ENCODE measurements at regions not wholly inside any gene's neighbourhood (a gene's known extent, or its start where the extent isn't known, plus 50 kb on each side); places are given as distances from the start of the nearest gene placed in this dataset.

DNA sequence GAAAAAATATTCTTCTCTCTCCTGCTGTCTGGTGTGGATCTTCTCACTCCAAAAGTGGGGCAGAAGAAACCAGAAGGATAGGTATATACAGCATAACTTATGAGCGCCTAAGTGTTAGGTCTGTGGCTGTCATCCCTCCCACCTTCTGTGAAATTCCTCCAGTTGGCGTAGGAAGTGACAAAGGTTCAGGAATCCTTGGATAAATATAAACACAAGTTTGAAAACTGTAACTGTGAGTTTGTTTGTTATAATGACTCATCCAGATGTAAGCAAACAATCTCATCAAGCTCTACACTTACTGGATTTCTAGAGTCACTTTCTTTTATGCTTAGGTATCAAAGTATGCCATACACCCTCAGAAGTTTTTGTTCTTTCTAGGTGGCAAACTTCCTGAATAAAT is 405.2 kb downstream of the FAT4 start:
- Histone ChIP-seq H2AFZ (ENCODE audit: control insufficient read depth, low read depth, low read length) (no peak overlapping the region), H3K9ac (ENCODE audit: control insufficient read depth, insufficient read depth, low read length) (no peak overlapping the region), H3K27ac (ENCODE audit: control insufficient read depth, insufficient read depth) (no peak overlapping the region), H3K4me1 (ENCODE audit: control insufficient read depth, insufficient read depth, low read length) (no peaks in the 10 kb centered on the region), H3K9me3 (replicated peaks; ENCODE audit: control insufficient read depth, insufficient read depth, low read length) (no peaks in the 10 kb centered on the region), H3K36me3 (ENCODE audit: control insufficient read depth in 2 of 2, insufficient read depth in 2 of 2, low read length in 1 of 2) (no peaks in the 10 kb centered on the region), H4K20me1 (ENCODE audit: control insufficient read depth, insufficient read depth) (no peaks in the 10 kb centered on the region), H3K79me2 (ENCODE audit: control insufficient read depth, insufficient read depth, low read length) (no peaks in the 10 kb centered on the region), H3K4me3 (no peak overlapping the region), H3K27me3 (replicated peaks in 1 of 2; ENCODE audit: control insufficient read depth in 2 of 2, insufficient read depth in 2 of 2, low read length in 1 of 2) (no peaks in the 10 kb centered on the region), H3K4me2 (ENCODE audit: control insufficient read depth, insufficient read depth) (no peak overlapping the region)
- intact Hi-C loops (cut with micrococcal nuclease; ENCODE audit: unreplicated experiment), result no loop called here
- ChIA-PET RAD21 (ENCODE audit: unreplicated experiment) (no interaction called here), CTCF (interaction anchor here (1.0 kb wide), 1 partner anchor 55 kb away, joined by 3 read pairs; no protein-coding TSS in a partner anchor), SMC1A (ENCODE audit: uncharacterized antibody, unreplicated experiment) (no interaction called here), POLR2A (no interaction called here)
- WGBS (ENCODE audit: insufficient coverage, insufficient replicate concordance, low lambda C conversion rate, missing lambda C conversion rate), result 0% methylated on average over 2 of the region's 2 CpGs
- BruUV-seq (replicated peaks), result no TSS peak
- in situ Hi-C loops (cut with MboI), result no loop called here
- ATAC-seq (no peak), DNase-seq (ENCODE audit: low read depth, low spot score) (no peak), FAIRE-seq (no peak)
- no peak for TF ChIP-seq SMC3 (IDR thresholded peaks at IDR 0.05; ENCODE audit: borderline replicate concordance, low read length)
- TF ChIP-seq, protein P1, sequence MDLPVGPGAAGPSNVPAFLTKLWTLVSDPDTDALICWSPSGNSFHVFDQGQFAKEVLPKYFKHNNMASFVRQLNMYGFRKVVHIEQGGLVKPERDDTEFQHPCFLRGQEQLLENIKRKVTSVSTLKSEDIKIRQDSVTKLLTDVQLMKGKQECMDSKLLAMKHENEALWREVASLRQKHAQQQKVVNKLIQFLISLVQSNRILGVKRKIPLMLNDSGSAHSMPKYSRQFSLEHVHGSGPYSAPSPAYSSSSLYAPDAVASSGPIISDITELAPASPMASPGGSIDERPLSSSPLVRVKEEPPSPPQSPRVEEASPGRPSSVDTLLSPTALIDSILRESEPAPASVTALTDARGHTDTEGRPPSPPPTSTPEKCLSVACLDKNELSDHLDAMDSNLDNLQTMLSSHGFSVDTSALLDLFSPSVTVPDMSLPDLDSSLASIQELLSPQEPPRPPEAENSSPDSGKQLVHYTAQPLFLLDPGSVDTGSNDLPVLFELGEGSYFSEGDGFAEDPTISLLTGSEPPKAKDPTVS (IDR thresholded peaks at IDR 0.05; ENCODE audit: low read depth, low read length), result no peak
- no peak for TF ChIP-seq STAT3 (IDR thresholded peaks at IDR 0.05; ENCODE audit: low read depth, low read length)
- no peak for TF ChIP-seq NBN (IDR thresholded peaks at IDR 0.05)
- no peak for TF ChIP-seq TCF7 (IDR thresholded peaks at IDR 0.05; ENCODE audit: borderline replicate concordance)
- TF ChIP-seq ZBTB40 (IDR thresholded peaks at IDR 0.05; ENCODE audit: borderline replicate concordance), result no peak
- no peak for TF ChIP-seq YY1 (IDR thresholded peaks at IDR 0.05; ENCODE audit: low read depth, low read length)
- no peak for TF ChIP-seq YBX1 (IDR thresholded peaks at IDR 0.05)
- TF ChIP-seq, protein P2, sequence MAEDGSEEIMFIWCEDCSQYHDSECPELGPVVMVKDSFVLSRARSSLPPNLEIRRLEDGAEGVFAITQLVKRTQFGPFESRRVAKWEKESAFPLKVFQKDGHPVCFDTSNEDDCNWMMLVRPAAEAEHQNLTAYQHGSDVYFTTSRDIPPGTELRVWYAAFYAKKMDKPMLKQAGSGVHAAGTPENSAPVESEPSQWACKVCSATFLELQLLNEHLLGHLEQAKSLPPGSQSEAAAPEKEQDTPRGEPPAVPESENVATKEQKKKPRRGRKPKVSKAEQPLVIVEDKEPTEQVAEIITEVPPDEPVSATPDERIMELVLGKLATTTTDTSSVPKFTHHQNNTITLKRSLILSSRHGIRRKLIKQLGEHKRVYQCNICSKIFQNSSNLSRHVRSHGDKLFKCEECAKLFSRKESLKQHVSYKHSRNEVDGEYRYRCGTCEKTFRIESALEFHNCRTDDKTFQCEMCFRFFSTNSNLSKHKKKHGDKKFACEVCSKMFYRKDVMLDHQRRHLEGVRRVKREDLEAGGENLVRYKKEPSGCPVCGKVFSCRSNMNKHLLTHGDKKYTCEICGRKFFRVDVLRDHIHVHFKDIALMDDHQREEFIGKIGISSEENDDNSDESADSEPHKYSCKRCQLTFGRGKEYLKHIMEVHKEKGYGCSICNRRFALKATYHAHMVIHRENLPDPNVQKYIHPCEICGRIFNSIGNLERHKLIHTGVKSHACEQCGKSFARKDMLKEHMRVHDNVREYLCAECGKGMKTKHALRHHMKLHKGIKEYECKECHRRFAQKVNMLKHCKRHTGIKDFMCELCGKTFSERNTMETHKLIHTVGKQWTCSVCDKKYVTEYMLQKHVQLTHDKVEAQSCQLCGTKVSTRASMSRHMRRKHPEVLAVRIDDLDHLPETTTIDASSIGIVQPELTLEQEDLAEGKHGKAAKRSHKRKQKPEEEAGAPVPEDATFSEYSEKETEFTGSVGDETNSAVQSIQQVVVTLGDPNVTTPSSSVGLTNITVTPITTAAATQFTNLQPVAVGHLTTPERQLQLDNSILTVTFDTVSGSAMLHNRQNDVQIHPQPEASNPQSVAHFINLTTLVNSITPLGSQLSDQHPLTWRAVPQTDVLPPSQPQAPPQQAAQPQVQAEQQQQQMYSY (CRISPR knock-in tag; IDR thresholded peaks at IDR 0.05), result no peak
- no peak for TF ChIP-seq DPF2 (IDR thresholded peaks at IDR 0.05)
- TF ChIP-seq WRNIP1 (IDR thresholded peaks at IDR 0.05; ENCODE audit: borderline replicate concordance, low read depth, low read length), result no peak
- TF ChIP-seq POLR2A (IDR thresholded peaks at IDR 0.05; ENCODE audit: low read depth, low read length), result no peak
